ENCODE measurements at regions not wholly inside any gene's neighbourhood (a gene's known extent, or its start where the extent isn't known, plus 50 kb on each side); places are given as distances from the start of the nearest gene placed in this dataset.

DNA sequence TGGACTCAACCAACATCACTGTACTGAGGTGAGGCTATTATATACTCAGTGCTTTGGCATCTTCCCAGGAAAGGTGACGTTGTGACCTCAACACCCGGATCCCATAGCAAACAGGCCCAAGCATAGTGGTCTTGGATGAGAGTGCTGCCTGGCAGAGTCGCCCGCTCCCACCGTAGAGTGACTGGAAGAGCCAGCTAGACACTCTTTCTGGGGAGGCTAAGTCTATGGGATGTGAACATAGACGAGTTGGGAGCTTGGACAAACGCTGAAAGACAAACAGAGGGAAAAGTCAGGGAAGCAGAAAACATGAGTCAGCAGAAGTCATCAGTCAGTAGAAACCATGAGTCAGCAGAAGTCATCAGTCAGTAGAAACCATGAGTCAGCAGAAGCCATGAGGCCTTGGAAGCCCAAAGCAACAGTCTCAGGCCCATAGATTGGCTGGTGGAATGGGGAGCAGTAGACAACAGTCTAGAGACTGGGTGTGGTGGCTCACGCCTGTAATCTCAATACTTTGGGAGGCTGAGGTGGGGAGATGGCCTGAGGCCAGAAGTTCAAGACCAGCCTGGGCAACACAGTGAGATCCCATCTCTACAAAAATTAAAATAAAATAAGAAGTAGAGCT, 66.4 kb upstream of the MAP1LC3B2 start:
- peak; percentile 79 for ATAC-seq

- ATAC-seq, result peak; percentile 71
Measured at GRCh38 chr12:116495260-116495659, 63.9 kb upstream of the MAP1LC3B2 start.

DNA sequence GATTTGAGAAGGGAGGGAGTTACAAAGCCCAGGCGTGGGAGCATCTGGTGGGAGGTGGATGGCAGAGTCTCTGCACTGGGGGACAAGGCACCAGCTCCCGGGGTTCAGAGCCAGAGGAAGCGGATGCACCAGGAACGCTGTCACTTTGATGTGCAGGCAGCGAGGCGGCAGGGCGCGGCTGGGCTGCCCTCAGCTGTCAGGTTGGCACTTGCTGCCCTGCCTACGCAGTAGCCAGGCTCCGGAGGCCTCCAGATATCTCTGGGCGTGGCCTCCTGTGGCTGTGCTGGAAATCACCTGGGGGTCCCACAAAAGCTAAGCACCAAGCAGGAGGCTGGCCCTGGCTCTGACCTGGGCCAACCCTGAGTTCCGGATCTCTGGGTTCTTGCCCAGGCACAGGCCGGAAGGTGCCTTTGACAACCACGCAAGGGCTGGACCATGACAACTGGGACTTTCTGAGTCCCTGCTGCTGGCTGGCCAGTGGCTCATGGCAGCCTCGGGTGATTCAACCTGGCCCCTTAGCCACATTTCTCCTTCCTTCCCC, 62.1 kb upstream of the MAP1LC3B2 start:
- ATAC-seq, result peak; percentile 85

DNA sequence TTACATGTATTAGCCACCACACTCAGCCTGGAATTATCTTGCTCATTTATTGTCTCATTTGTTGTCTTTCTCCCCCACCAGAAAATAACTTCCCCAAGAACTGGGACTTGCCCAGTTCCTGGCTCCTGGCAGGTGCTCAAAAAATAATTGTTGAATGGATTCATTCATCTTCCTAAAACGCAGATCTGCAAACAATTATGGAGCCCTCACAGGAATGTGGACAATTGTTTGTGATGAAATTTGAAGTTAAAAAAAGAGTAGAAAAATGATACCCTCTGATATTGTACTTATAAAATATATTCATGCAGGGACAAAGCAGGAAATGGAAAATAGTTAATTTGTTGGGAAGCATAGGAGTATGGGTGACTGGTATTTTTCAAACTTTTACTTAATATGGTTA, 60.7 kb upstream of the MAP1LC3B2 start:
- no peak for ATAC-seq

DNA sequence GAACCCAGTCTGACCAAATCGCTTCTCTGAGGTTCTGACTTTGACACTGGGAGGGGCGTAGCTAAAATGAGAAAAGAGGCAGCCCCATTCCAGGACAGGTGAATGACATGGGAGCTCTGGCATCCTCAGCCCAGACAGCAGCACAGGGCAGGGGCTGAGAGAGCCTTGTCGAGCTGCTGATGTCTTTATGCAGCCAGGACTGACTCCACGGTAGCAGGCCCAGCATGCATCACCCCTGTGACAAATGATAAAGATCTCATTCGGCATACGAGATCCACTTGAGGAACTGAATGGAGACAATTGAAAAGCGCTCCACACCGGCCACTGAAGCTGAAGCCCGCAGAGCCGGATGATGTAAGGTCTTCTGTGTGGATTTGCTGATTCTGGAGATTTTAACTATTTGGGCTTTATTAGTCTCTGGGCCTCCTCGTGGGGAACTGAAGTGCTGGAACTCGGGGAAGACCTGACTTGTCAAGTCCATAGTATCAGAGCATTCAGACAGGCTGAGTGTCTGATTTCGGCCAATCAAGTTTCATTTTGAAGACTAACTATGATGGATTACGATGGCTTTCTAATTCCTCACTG, 56.9 kb upstream of the MAP1LC3B2 start:
- ATAC-seq, result no peak

GRCh38 chr12:116502989-116503496, 56.1 kb upstream of the MAP1LC3B2 start:
- ATAC-seq, result no peak

GRCh38 chr12:116504438-116504837, 54.7 kb upstream of the MAP1LC3B2 start:
- no peak for ATAC-seq

DNA sequence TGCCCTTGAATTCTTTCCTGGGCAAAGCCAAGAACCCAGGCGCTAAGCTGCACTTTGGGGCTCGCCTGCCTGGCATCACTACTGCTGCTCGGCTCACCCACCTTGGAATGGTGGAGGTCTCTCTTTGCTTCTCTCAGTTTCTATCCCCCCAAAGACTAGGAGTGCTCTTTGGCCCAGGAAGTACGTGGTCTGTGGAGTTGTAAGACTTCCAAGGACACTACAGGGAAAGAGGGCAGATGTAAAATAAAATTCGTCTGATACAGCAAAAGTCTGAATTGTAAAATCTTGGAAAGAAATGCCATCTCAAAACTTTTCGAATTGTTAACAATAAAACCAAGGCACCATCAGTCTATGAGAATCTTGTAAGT, 52.5 kb upstream of the MAP1LC3B2 start:
- ATAC-seq, result no peak

DNA sequence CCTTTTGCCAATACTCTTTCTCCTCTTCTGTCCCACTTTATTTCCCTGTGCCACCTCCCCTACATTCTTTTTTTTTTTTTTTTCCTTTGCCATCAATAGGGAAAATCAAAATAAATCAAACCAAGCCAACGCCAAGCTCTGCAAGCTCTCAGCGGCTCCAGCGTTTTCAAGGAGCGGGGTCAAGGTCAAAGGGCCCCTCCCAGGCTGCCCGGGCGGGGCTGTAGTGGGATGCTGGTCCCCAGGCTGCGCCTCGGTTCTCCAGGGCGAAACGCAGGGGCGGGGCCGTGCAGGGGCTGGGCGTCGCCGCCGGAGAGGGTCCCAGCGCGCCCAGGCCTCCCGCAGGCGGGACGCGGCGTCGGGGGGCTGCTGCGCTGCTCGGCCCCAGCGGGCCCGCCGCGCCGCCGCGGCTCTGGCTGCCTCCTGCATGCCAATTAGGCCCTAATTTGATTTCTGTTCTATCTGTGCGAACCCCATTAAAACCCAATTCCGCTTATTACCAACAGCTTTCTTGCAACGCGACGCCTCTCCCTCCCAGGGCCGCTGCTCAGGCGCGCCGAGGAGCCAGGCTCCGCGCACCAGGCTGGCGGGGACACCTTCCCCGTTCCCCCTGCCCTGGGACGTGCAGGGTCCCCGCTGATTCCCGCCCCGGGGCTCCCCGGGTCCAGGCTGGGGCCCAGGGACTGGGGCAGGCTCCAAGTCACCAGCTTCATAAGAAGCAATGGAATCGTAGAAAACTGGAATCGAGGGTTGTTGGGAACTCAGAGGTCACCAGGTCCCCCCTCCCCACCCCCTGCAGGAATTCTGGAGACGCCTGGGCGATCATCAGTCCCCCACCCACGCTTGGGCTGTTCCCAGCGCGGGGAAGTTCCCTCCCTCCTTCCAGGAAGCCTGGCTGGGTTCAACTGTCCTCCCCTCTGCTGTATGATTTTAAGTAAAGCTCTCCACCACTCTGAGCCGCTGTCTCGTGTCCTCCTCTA, 50.7 kb upstream of the MAP1LC3B2 start:
- ATAC-seq, result no peak

Data from esophagus mucosa (tissue), 1 donor.